Epithelial cell of proximal tubule (primary cell): ENCODE measurements at regions not wholly inside any gene's neighbourhood (a gene's known extent, or its start where the extent isn't known, plus 50 kb on each side); places are given as distances from the start of the nearest gene placed in this dataset.

ENCODE experiments used
- DNase-seq: peaks from one replicate; pipeline ENCODE4 v3.0.0-alpha.2; 2011; ENCODE audit warnings: low read depth
- H3K4me3 ChIP-seq: 2 replicates; pipeline ENCODE4 v1.5.1; 2011; ENCODE audit warnings: low read depth, mild to moderate bottlenecking, low read length
- CTCF ChIP-seq: conservative IDR thresholded peaks from 2 replicates; pipeline ENCODE4 v1.5.1; 2012; ENCODE audit warnings: low read depth, mild to moderate bottlenecking, low read length

GRCh38 chrX:124954402-124954801 lies 365.3 kb upstream of the TEX13C start:
- H3K4me3 ChIP-seq, result no peak overlapping the region
- no peak for DNase-seq
- TF ChIP-seq CTCF, result no peak

- H3K4me3 ChIP-seq, result no peak overlapping the region
- no peak for DNase-seq
- no peak for TF ChIP-seq CTCF
Observed at GRCh38 chrX:124960454-124960853, 359.2 kb upstream of the TEX13C start.

- TF ChIP-seq CTCF, result no peak
- DNase-seq, result no peak
- H3K4me3 ChIP-seq, result no peak within 1 kb of the TSS
Observed at GRCh38 chrX:124963717-124964116, 356.0 kb upstream of the TEX13C start, which contains the start of gene TENM1. TENM1 (minus strand) TSS chrX:124963817.

- no peak overlapping the region for H3K4me3 ChIP-seq
- no peak for DNase-seq
- no peak for TF ChIP-seq CTCF
Observed at GRCh38 chrX:124975456-124975855, 344.2 kb upstream of the TEX13C start.

- no peak overlapping the region for H3K4me3 ChIP-seq
- TF ChIP-seq CTCF, result no peak
- DNase-seq, result no peak
Observed at GRCh38 chrX:124981420-124981819, 338.3 kb upstream of the TEX13C start.

GRCh38 chrX:124984140-124984813 lies 335.4 kb upstream of the TEX13C start:
- TF ChIP-seq CTCF, result no peak
- H3K4me3 ChIP-seq, result no peak overlapping the region

GRCh38 chrX:124986284-124986683 lies 333.4 kb upstream of the TEX13C start:
- DNase-seq, result no peak
- TF ChIP-seq CTCF, result no peak
- no peak overlapping the region for H3K4me3 ChIP-seq

More at GRCh38 chrX:124984140-124984813, 335.4 kb upstream of the TEX13C start:
- no peak for DNase-seq
